Embryonic facial prominence (tissue), 1 donor: ENCODE measurements at regions not wholly inside any gene's neighbourhood (a gene's known extent, or its start where the extent isn't known, plus 50 kb on each side); places are given as distances from the start of the nearest gene placed in this dataset.

Experiments
- DNase-seq: peaks from one replicate; pipeline ENCODE4 v3.0.0-alpha.2; 2016; ENCODE audit errors: extremely low spot score

- no peak for DNase-seq
Observed at GRCh38 chr10:62631241-62631640, 173.3 kb upstream of the ADO start.

DNA sequence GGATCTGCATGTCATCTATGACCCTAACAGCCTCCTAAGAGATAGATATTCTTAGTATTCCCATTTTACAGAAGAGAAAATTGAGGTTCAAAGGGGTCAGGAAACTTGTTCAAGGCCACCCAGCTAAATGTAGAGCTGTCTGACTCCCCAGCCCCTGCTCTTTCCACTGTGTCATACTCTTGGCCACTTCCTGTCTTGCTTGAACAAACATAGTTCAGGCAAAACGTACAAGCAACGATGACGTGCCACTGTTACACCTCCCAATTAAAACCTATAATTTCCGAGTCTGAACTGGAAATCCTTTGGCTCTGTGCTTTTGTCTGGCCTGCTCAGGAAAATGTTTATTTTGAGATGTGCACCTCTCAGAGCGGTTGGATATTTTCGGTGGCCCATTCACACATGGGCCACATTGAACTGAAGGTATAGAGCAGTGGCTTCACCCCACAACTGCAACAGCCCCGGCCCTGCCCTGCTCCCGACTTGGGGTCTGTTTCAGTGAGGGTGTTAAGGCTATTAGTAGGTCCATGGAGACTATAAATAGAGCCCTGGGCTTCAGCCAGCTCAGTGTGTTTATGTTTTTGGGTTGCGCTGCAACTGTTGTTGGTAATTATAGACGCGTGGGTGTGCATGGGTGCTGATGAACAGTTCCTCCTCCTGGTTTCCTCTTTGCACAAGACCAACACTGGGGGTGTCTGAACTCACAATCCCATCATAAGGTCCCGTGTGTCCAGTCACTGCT is 172.3 kb upstream of the ADO start:
- DNase-seq: no peak

GRCh38 chr10:62633976-62634375 is 170.5 kb upstream of the ADO start:
- no peak for DNase-seq

- no peak for DNase-seq
Observed at GRCh38 chr10:62634576-62634975, 169.9 kb upstream of the ADO start.

DNA sequence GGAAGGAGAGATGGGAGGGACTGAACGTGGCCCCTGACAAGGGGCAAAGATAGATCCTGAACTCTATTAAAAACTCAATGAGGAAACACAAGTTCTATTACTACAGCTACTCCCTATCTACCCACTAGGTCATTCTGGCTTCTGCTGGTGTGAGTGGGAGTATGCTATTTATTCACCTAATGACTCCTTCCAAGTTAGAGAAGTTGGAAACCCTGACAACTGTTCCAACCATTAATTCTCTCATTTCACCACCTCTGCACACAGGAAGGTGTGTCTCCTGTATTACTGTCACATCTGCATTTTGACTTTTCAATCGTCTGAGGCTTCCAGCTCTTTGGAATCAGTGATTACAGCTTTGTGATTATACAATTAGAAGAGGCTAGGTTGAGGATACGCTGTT is 169.4 kb upstream of the ADO start:
- no peak for DNase-seq

- no peak for DNase-seq
Observed at GRCh38 chr10:62636825-62637248, 167.7 kb upstream of the ADO start.

DNA sequence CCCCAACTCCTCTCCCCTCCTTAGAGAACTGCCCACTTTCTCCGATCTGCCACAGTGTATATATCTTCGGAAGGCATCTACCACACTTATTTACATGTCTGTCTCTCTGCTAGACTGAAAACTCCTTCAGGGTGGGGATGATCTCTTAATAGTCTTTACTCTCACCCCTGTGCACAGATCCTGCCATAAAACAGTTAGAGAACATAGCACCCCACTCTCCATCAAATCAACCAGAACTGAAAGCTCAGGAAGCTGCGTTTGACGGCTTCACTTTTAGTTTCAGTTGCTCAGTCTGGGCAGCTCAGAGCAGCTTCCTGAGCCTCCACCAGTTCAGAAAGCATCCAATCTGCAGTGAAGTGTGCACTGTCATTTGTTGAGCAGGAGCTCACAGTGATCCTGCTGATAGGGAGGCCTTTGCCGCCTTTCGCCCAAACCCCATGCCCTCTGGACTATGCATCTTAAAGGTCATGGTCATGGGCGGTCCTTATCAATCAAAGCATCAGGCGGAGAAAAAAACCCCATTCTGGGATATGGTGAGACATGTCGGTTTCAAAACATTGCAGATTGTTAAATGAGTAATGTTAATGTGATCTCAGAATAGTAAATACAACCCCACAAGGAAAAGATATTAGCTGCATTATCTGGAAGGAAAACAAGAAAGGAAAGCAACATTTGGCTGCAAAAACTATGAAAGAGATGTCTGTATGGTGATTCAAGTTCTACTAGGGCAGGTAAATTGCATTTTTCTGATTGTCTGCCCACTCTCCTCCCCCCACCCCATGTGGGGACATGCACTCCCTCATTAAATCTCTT is 167.1 kb upstream of the ADO start:
- DNase-seq: no peak

GRCh38 chr10:62638062-62638477 is 166.4 kb upstream of the ADO start:
- DNase-seq: no peak

DNA sequence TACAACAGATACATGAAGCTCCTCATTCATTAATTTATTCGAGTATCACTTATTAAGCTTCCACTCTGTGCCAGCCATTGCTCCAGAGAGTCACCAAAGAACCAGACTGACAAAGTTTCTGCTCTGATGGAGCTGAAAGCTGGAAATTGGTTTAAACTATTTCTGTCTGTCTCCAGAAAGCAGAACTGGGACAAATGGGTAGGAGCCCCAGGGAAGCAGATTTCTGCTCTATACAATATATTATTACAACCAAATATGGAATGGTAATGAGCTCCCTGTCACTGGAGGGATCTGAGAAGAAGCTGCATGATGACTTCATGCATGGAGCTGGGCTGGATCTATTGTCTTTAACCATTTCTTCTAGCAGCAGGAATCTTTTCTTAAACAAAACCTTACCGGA is 165.4 kb upstream of the ADO start:
- DNase-seq: no peak

DNA sequence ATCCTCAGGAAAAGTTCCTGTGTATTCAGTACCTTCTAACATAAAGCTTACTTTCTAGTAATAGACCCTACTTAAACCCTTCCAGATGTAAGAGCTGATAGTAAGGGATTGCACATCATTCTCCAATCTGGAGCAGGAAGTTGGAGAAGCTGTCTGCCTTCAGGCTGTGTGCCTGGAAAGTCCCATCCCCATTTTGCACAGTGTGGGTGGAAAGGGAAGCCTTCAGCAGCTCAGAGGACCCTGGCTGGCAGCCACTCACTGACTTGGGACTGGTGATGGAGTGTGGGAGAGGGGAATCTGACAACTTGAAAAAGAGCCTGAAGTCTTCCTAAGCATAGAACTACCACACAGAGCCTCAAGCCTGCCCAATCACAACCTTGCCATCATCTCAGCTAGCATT is 164.1 kb upstream of the ADO start:
- no peak for DNase-seq

DNA sequence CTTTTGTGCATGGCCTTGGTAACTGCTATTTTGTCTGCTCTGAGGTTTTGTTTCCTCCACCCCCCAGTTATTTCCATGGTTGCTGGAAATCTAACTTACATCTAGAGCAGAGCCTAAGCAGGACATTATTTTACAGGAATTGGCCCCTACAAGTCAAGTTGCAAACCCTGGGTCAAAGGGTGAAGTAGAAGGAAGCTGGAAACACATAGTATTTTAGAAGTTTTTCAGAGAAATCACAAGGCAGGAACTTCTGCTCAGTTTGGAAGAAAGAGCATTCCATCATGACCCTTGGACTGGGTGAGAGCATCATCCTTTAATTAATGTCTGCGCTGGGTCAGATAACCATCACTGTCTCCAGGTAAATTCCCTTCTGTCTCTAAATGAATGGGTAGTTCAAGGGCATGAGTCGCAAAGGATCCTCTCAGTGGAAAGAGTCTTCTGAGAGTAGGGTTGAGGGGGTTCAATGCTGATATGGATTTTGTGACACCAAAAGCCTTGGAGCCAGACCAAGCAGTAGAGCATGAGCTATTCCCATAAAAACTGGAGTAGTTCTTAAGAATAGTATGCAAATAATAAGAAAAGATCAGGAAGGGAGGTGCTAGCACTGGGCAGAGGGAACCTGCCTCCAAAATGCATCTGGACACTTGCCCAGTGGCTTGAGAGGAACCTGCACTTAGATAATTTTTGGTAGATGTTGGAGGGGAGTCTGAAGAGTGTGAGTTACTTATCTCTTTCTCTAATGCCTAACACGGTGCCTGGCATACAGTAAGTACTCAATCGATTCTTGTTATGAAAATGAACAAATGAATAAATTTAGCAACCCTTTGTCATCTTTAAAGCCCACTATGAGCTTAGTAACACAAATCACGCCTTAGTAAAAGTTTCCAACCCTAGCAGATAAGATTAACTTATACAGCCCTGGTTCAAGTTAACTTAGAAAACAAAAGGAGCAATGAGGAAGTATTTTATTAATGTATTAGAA is 160.6 kb upstream of the ADO start:
- DNase-seq: no peak

- DNase-seq: no peak
Observed at GRCh38 chr10:62647375-62648092, 157.0 kb upstream of the ADO start.

- DNase-seq: no peak
Observed at GRCh38 chr10:62648921-62649320, 155.6 kb upstream of the ADO start.

DNA sequence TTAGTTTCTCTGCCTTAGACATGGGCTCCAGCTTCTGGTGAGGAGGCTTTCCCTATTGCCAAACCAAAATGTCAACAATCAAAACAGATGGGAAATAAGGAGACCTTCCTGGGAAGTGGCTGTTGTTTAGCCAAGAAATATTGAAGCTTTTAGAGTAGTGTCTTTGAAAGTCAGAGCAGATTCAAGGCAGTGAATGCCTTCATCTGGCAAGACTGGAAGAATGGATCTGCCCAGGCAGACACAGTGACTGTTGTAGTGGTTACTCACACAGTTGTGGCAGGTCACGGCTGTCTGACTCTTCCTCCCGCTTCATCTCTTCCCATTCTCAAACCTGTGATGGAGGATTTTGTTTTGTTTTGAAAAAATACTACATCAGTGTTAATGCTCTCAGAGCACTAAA is 154.1 kb upstream of the ADO start:
- no peak for DNase-seq

DNA sequence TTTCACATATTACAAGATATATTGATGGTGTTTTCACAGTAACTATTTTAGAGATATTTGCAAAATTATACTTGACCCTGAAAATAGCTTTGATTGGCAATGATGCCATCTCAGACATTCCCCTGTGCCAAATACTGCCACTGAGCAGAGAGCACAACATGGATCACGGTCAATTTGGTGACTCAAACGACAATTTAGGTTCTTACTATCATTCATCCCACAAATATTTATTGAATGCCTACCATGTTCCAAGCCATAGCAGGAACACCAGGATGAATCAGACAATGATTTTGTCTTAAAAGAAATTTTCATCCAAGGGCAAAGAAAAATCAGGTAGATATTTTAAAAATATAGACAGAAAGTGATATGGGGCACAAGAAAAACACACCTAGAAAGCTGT is 153.2 kb upstream of the ADO start:
- no peak for DNase-seq

- no peak for DNase-seq
Observed at GRCh38 chr10:62652114-62652513, 152.4 kb upstream of the ADO start.

DNA sequence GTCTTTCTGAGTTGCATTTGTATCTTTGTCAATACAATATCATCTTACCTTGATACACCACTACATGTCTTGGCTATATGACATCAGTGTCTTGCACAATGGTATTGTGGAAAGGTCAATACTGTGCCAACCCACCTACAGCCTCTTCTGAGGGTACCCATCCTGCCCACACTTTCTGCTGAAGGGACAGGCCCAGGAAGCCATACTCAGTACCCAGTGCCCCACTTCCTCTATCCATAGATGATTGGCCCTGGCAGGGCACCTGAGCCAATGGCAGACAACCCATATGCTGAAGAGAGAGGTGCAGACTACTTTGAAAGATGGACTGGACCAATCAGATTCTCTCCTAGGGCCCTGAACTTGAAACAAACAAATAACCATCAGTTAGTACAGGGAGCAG is 152.0 kb upstream of the ADO start:
- DNase-seq: no peak

DNA sequence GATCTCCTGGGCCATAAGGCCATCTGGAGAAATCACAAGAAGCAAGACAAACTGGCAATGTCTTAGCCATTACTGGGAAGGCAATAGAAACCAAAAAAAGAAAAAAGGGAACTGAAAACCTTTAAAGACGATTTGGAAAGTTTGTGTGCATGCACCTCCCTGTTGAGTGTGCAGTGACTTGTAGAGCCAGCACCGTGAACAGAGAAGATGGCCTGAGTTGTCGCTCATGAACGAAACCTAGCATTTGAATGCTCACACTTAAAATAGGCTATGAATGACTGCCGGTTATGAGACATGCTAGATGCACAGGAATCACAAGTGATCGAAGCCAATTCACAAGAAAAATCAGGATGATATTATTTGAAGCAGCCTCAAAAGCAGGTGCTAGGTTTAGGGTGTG is 151.3 kb upstream of the ADO start:
- no peak for DNase-seq

DNA sequence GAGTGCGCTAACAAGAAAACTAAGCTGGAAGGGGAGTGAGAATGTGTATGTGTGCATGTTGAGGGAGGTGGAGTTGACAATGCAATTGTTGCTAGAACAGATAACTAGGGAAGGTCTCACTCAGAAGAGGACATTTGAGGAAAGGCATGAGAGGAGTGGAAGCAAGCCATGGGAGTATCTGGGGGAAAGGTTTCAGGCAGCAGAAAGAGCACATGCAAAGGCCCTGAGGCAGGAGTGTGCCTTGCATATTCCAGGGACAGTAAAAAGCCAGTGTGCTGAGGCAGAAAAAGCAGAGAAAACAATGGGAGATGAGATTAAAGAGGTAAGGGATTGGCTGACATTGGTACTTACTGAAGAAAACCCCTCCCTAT is 149.6 kb upstream of the ADO start:
- no peak for DNase-seq

- DNase-seq: no peak
Observed at GRCh38 chr10:62655337-62655994, 149.1 kb upstream of the ADO start.

DNA sequence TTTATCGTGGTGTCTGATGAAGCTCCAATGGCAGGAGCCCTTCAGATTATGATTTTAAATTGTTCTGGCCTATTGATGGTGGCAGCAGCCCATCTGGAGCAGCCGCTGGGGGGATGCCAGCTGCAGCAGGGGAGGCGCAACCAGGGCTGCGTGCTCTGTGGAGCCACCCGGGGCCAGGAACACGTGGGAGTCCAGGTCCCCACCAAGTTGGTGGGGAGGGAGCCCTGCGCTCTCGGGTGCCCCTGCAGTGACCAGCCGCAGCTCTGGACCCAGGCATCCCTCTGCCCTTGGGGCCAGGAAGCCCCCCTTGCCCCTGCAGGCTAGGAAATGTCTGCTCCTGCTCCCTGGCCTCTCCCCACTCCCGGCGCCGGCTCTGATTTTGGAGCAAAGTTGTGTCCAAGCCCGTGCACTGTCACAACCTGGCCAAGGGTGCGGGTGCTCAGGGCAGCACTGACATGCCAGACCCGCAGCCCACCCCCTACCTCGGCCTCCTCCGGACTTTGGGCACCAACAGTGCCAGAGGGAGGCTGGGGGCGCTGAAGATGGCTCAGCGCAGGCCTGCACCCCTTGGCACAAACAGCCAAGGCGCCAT is 147.2 kb upstream of the ADO start:
- DNase-seq: no peak
